ENCODE measurements at regions not wholly inside any gene's neighbourhood (a gene's known extent, or its start where the extent isn't known, plus 50 kb on each side); places are given as distances from the start of the nearest gene placed in this dataset.
A peak's percentile ranks its signal among the peaks of the same experiment; 100 is the strongest.

GRCh38 chr3:10738688-10739372, 77.2 kb upstream of the SLC6A11 start:
- TF ChIP-seq CTCF (optimal IDR thresholded peaks at IDR 0.05 in 1 of 3, IDR thresholded peaks at IDR 0.05 in 1 of 3, conservative IDR thresholded peaks at IDR 0.05 in 1 of 3; ENCODE audit: extremely low read depth in 1 of 3, insufficient read depth in 2 of 3, low read length in 3 of 3) (peak; percentile 80 to 88 (median 87)), EZH2 (IDR thresholded peaks at IDR 0.05; ENCODE audit: low read length) (no peak)

All from keratinocyte (primary cell).